Adrenal gland (tissue), 5 donors: ENCODE measurements at regions not wholly inside any gene's neighbourhood (a gene's known extent, or its start where the extent isn't known, plus 50 kb on each side); places are given as distances from the start of the nearest gene placed in this dataset.

Experiments
- POLR2A ChIP-seq, 2 donors: fragments of 450-650 bp; IDR thresholded peaks; one replicate each; pipeline ENCODE4 v1.6.1; 2017; ENCODE audit warnings: antibody characterized with exemption in 2 of 2, mild to moderate bottlenecking in 2 of 2, moderate library complexity in 1 of 2
- TF ChIP-seq, protein P1 (sequence below), 6 experiments: fragments of 450-650 bp in 4 of 6; fragments of 200-600 bp in 2 of 6; sonication (generic) in 1 of 6; IDR thresholded peaks; 1 replicate in 5 of 6; 2 replicates in 1 of 6; pipeline versions ENCODE4 v1.5.1 to v1.8.0; 2016 to 2021; ENCODE audit warnings: antibody characterized with exemption in 6 of 6, mild to moderate bottlenecking in 2 of 6, moderate library complexity in 1 of 6
- donor health status: DM: no; HTN: no; CAD: no.

DNA sequence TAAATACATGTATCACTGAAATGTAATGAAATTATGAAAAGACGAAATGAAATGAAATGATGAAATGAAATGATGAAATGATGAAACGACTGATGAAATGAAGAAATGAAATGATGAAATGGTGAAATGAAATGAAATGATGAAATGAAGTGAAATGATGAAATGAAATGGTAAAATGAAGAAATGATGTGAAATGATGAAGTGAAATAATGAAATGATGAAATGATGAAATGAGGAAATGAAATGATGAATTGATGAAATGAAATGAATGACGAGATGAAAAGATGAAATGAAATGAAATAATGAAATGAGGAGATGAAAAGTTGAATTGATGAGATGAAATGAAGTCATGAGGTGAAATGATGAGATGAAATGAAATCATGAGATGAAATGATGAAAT lies 594.7 kb downstream of the TP53TG3F start:
- TF ChIP-seq, protein P1, sequence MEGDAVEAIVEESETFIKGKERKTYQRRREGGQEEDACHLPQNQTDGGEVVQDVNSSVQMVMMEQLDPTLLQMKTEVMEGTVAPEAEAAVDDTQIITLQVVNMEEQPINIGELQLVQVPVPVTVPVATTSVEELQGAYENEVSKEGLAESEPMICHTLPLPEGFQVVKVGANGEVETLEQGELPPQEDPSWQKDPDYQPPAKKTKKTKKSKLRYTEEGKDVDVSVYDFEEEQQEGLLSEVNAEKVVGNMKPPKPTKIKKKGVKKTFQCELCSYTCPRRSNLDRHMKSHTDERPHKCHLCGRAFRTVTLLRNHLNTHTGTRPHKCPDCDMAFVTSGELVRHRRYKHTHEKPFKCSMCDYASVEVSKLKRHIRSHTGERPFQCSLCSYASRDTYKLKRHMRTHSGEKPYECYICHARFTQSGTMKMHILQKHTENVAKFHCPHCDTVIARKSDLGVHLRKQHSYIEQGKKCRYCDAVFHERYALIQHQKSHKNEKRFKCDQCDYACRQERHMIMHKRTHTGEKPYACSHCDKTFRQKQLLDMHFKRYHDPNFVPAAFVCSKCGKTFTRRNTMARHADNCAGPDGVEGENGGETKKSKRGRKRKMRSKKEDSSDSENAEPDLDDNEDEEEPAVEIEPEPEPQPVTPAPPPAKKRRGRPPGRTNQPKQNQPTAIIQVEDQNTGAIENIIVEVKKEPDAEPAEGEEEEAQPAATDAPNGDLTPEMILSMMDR (IDR thresholded peaks at IDR 0.05), result no peak
- TF ChIP-seq POLR2A (IDR thresholded peaks at IDR 0.05), result no peak
